ENCODE measurements at regions not wholly inside any gene's neighbourhood (a gene's known extent, or its start where the extent isn't known, plus 50 kb on each side); places are given as distances from the start of the nearest gene placed in this dataset.

DNA sequence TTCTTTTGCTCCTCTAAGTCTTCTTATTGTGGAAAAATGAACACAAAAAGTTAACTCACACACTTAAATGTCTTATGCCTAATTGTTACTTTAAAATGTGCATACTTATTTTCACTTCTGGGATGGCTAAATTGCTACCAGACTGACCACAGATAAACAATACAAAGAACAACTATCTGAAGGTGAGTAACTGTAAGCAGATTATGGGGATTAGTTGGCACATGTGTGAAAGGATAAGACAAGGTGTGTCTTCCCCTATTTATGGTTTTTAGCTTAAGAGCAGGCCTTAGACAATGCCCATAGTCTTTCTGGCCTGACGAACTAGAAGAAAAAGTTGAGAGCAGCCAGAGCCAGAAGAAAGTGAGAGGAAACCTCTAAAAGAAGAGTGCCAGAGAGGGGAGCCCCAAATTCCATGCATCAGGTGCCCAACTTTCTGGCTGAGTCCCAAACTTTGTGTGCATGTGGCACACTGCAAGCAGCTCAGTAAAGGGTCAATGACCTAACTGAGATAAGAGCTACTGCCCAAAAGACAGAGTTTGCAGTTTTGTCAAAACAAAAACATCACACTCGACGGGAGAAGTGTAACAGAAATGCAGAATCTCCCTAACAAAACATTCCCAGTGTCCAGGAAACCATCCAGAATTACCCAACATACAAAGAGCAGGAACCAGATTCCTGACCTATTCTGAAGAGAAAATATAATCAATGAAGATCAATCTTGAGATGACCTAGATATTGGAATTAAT is 375.4 kb downstream of the KCNRG start:
- ATAC-seq, result no peak
- TF ChIP-seq, protein P1, sequence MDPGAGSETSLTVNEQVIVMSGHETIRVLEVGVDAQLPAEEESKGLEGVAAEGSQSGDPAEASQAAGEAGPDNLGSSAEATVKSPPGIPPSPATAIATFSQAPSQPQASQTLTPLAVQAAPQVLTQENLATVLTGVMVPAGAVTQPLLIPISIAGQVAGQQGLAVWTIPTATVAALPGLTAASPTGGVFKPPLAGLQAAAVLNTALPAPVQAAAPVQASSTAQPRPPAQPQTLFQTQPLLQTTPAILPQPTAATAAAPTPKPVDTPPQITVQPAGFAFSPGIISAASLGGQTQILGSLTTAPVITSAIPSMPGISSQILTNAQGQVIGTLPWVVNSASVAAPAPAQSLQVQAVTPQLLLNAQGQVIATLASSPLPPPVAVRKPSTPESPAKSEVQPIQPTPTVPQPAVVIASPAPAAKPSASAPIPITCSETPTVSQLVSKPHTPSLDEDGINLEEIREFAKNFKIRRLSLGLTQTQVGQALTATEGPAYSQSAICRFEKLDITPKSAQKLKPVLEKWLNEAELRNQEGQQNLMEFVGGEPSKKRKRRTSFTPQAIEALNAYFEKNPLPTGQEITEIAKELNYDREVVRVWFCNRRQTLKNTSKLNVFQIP (CRISPR knock-in tag; IDR thresholded peaks at IDR 0.05; ENCODE audit: borderline replicate concordance, low read depth), result no peak
- TF ChIP-seq, protein P2, sequence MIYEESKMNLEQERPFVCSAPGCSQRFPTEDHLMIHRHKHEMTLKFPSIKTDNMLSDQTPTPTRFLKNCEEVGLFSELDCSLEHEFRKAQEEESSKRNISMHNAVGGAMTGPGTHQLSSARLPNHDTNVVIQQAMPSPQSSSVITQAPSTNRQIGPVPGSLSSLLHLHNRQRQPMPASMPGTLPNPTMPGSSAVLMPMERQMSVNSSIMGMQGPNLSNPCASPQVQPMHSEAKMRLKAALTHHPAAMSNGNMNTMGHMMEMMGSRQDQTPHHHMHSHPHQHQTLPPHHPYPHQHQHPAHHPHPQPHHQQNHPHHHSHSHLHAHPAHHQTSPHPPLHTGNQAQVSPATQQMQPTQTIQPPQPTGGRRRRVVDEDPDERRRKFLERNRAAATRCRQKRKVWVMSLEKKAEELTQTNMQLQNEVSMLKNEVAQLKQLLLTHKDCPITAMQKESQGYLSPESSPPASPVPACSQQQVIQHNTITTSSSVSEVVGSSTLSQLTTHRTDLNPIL (CRISPR knock-in tag; IDR thresholded peaks at IDR 0.05; ENCODE audit: low read depth), result no peak
- TF ChIP-seq PPARA (CRISPR knock-in tag; IDR thresholded peaks at IDR 0.05; ENCODE audit: borderline replicate concordance) (no peak), OSR1 (CRISPR knock-in tag; IDR thresholded peaks at IDR 0.05) (no peak)

DNA sequence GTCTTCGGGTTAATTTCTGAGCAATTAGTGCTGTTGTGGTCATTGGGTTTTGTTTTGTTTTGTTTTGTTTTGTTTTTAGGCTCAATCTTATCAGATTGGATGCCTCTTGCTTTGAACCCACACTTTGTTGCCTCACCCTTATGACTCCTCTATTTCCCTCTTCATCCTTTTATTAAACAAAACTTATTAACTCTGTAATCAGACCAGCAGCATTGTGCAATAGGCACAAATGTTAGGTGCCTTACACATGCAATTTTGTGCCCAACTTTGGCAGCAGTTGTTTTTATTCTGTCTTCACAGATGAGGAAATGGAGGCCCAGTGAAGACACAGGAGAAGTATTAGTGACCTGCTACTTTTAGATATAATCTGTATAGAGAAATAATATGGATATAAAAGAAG is 377.7 kb downstream of the KCNRG start:
- no peak for ATAC-seq

DNA sequence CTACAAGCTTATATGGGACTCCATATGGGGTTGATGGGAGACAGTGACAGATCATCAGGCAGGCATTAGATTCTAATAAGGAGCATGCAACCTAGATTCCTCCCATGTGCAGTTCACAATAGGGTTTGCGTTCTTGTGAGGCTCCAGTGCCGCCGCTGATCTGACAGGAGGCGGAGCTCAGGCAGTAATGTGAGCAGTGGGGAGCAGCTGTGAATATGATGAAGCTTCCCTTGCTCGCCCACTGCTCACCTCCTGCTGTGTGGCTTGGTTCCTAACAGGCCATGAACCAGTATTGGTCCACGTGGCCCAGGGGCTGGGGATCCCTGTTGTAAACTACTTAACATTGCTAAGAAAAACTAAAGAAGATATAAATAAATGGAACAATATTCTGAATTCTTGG is 378.4 kb downstream of the KCNRG start:
- no peak for ATAC-seq
- TF ChIP-seq, protein P2 (CRISPR knock-in tag; IDR thresholded peaks at IDR 0.05; ENCODE audit: low read depth), result no peak
- TF ChIP-seq, protein P3, sequence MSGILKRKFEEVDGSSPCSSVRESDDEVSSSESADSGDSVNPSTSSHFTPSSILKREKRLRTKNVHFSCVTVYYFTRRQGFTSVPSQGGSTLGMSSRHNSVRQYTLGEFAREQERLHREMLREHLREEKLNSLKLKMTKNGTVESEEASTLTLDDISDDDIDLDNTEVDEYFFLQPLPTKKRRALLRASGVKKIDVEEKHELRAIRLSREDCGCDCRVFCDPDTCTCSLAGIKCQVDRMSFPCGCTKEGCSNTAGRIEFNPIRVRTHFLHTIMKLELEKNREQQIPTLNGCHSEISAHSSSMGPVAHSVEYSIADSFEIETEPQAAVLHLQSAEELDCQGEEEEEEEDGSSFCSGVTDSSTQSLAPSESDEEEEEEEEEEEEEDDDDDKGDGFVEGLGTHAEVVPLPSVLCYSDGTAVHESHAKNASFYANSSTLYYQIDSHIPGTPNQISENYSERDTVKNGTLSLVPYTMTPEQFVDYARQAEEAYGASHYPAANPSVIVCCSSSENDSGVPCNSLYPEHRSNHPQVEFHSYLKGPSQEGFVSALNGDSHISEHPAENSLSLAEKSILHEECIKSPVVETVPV (CRISPR knock-in tag; IDR thresholded peaks at IDR 0.05), result no peak
- TF ChIP-seq ZNF8 (CRISPR knock-in tag; IDR thresholded peaks at IDR 0.05) (no peak), BACH2 (CRISPR knock-in tag; IDR thresholded peaks at IDR 0.05; ENCODE audit: borderline replicate concordance) (no peak), ARNTL (CRISPR knock-in tag; IDR thresholded peaks at IDR 0.05; ENCODE audit: borderline replicate concordance, low read depth) (no peak), ZNF565 (CRISPR knock-in tag; conservative IDR thresholded peaks at IDR 0.05; ENCODE audit: low read depth) (no peak), RARB (CRISPR knock-in tag; IDR thresholded peaks at IDR 0.05) (no peak), ISL1 (CRISPR knock-in tag; IDR thresholded peaks at IDR 0.05) (no peak), GLIS3 (CRISPR knock-in tag; IDR thresholded peaks at IDR 0.05) (no peak), ZNF70 (CRISPR knock-in tag; IDR thresholded peaks at IDR 0.05) (no peak), ZC3H10 (CRISPR knock-in tag; IDR thresholded peaks at IDR 0.05) (no peak), ESRRG (CRISPR knock-in tag; IDR thresholded peaks at IDR 0.05) (no peak), CSDC2 (CRISPR knock-in tag; IDR thresholded peaks at IDR 0.05) (no peak), OSR1 (CRISPR knock-in tag; IDR thresholded peaks at IDR 0.05) (no peak), ZFP30 (CRISPR knock-in tag; IDR thresholded peaks at IDR 0.05) (no peak)
- TF ChIP-seq, protein P1 (CRISPR knock-in tag; IDR thresholded peaks at IDR 0.05; ENCODE audit: borderline replicate concordance, low read depth), result no peak
- TF ChIP-seq, protein P4, sequence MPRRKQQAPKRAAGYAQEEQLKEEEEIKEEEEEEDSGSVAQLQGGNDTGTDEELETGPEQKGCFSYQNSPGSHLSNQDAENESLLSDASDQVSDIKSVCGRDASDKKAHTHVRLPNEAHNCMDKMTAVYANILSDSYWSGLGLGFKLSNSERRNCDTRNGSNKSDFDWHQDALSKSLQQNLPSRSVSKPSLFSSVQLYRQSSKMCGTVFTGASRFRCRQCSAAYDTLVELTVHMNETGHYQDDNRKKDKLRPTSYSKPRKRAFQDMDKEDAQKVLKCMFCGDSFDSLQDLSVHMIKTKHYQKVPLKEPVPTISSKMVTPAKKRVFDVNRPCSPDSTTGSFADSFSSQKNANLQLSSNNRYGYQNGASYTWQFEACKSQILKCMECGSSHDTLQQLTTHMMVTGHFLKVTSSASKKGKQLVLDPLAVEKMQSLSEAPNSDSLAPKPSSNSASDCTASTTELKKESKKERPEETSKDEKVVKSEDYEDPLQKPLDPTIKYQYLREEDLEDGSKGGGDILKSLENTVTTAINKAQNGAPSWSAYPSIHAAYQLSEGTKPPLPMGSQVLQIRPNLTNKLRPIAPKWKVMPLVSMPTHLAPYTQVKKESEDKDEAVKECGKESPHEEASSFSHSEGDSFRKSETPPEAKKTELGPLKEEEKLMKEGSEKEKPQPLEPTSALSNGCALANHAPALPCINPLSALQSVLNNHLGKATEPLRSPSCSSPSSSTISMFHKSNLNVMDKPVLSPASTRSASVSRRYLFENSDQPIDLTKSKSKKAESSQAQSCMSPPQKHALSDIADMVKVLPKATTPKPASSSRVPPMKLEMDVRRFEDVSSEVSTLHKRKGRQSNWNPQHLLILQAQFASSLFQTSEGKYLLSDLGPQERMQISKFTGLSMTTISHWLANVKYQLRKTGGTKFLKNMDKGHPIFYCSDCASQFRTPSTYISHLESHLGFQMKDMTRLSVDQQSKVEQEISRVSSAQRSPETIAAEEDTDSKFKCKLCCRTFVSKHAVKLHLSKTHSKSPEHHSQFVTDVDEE (CRISPR knock-in tag; IDR thresholded peaks at IDR 0.05), result no peak

More for the DNA sequence above, 377.7 kb downstream of the KCNRG start:
- TF ChIP-seq GLIS3 (CRISPR knock-in tag; IDR thresholded peaks at IDR 0.05) (no peak), PPARA (CRISPR knock-in tag; IDR thresholded peaks at IDR 0.05; ENCODE audit: borderline replicate concordance) (no peak), ISL1 (CRISPR knock-in tag; IDR thresholded peaks at IDR 0.05) (no peak), ZNF565 (CRISPR knock-in tag; conservative IDR thresholded peaks at IDR 0.05; ENCODE audit: low read depth) (no peak), TOX (CRISPR knock-in tag; IDR thresholded peaks at IDR 0.05; ENCODE audit: borderline replicate concordance) (no peak)
- TF ChIP-seq, protein P2 (CRISPR knock-in tag; IDR thresholded peaks at IDR 0.05; ENCODE audit: low read depth), result no peak

Data from SK-N-SH treated with all-trans-retinoic acid at 6 μM for 48 hours (cell line).